Mesothelial cell of epicardium (in vitro differentiated cells): ENCODE measurements at regions not wholly inside any gene's neighbourhood (a gene's known extent, or its start where the extent isn't known, plus 50 kb on each side); places are given as distances from the start of the nearest gene placed in this dataset.

Experiments
- DNase-seq, 2 experiments: peaks; one replicate each; pipeline ENCODE4 v3.0.0; 2021; ENCODE audit warnings: low spot score in 2 of 2; ENCODE audit not compliant: unreplicated experiment in 2 of 2
- H3K27ac Mint-ChIP-seq: 2 replicates; pipeline ENCODE4 v1.8.0; 2021; ENCODE audit warnings: mixed read lengths
- H3K27me3 Mint-ChIP-seq: 2 replicates; pipeline ENCODE4 v1.8.0; 2021; ENCODE audit warnings: low read depth, mixed read lengths
- H3K36me3 Mint-ChIP-seq: 2 replicates; pipeline ENCODE4 v1.8.0; 2021; ENCODE audit warnings: mixed read lengths
- H3K4me1 Mint-ChIP-seq: 2 replicates; pipeline ENCODE4 v1.8.0; 2021; ENCODE audit warnings: mixed read lengths
- H3K4me3 Mint-ChIP-seq: 2 replicates; pipeline ENCODE4 v1.8.0; 2021; ENCODE audit warnings: mild to moderate bottlenecking, moderate library complexity, mixed read lengths
- H3K9me3 Mint-ChIP-seq: 2 replicates; pipeline ENCODE4 v1.8.0; 2021; ENCODE audit warnings: mixed read lengths
- TF ChIP-seq, protein P1 (sequence below): fragments of 200-600 bp; sonication (generic); IDR thresholded peaks from one replicate; pipeline ENCODE4 v1.5.0; 2021; ENCODE audit warnings: antibody characterized with exemption; ENCODE audit not compliant: unreplicated experiment

DNA sequence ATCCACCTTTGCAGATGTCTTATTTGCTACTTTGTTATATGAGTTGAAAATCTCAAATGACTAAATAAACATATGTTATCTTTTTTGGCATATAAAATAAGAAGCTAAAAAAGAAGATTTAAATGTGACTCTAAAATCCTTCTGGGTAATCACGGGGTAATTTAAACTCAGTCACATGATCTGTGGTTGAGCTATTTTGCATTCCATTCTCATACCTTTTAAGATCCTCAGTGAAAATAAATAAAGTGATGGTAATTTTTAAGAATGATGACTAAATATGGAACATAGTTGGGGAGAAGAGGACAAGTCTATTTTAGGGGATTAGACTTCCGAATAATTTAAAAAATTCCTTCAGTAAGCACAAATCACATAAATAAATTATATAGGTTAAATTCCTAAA is 1076.8 kb downstream of the TUSC7 start:
- Mint-ChIP-seq H3K27ac (no peak overlapping the region), H3K4me3 (no peak overlapping the region), H3K27me3 (no peaks in the 10 kb centered on the region), H3K9me3 (peaks cover under 1% of the 10 kb centered on the region), H3K4me1 (peaks cover 31% of the 10 kb centered on the region), H3K36me3 (peaks cover 1% of the 10 kb centered on the region)
- DNase-seq = no peak
- TF ChIP-seq, protein P1, sequence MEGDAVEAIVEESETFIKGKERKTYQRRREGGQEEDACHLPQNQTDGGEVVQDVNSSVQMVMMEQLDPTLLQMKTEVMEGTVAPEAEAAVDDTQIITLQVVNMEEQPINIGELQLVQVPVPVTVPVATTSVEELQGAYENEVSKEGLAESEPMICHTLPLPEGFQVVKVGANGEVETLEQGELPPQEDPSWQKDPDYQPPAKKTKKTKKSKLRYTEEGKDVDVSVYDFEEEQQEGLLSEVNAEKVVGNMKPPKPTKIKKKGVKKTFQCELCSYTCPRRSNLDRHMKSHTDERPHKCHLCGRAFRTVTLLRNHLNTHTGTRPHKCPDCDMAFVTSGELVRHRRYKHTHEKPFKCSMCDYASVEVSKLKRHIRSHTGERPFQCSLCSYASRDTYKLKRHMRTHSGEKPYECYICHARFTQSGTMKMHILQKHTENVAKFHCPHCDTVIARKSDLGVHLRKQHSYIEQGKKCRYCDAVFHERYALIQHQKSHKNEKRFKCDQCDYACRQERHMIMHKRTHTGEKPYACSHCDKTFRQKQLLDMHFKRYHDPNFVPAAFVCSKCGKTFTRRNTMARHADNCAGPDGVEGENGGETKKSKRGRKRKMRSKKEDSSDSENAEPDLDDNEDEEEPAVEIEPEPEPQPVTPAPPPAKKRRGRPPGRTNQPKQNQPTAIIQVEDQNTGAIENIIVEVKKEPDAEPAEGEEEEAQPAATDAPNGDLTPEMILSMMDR = no peak

DNA sequence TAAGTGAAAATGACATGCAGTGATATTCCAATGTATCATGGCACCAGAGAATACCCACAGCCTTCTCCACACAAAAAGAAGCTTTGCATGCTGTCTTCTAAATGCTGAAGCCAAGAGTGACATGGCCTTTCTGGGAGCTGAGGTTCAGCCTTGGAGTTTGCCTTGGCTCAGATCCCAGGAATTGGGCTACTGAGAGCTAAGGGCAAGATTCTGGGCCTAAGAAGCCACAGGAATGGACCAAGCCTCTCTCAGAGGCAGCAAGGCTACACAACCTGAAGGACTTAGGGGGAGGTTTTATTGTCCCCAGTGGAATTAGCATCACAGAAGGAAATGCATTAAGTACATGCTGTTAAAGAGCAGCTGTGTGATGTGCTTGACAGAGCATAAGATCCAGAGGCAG is 1078.5 kb downstream of the TUSC7 start:
- no peaks in the 10 kb centered on the region for H3K9me3 Mint-ChIP-seq
- H3K4me1 Mint-ChIP-seq = peaks cover 31% of the 10 kb centered on the region
- H3K36me3 Mint-ChIP-seq = peaks cover 1% of the 10 kb centered on the region
- TF ChIP-seq, protein P1 = no peak
- H3K27me3 Mint-ChIP-seq = no peaks in the 10 kb centered on the region
- no peak overlapping the region for H3K27ac Mint-ChIP-seq
- H3K4me3 Mint-ChIP-seq = no peak overlapping the region
- DNase-seq = no peak

DNA sequence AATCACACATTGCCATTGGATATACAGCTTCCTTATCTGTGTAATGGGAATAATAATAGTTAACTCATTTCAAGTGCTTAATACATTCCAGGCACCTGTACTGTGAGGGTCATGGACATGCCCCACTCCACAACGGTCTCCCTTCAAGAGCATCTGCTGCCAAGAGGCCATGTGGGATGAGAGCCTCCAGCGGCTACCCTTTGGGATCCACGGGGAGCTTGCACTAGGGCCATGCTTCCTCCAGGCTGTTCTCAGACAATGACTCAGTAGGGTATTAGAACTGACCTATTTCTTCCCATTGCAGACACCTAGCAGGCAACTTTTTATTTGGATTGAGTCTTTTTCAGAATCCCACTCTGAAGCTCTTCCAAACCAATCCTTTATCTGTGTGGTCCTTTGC is 1078.9 kb downstream of the TUSC7 start:
- Mint-ChIP-seq H3K4me3 (no peak overlapping the region), H3K4me1 (peaks cover 31% of the 10 kb centered on the region), H3K27me3 (no peaks in the 10 kb centered on the region), H3K36me3 (no peaks in the 10 kb centered on the region), H3K27ac (no peak overlapping the region), H3K9me3 (no peaks in the 10 kb centered on the region)
- no peak for DNase-seq
- TF ChIP-seq, protein P1 = no peak

DNA sequence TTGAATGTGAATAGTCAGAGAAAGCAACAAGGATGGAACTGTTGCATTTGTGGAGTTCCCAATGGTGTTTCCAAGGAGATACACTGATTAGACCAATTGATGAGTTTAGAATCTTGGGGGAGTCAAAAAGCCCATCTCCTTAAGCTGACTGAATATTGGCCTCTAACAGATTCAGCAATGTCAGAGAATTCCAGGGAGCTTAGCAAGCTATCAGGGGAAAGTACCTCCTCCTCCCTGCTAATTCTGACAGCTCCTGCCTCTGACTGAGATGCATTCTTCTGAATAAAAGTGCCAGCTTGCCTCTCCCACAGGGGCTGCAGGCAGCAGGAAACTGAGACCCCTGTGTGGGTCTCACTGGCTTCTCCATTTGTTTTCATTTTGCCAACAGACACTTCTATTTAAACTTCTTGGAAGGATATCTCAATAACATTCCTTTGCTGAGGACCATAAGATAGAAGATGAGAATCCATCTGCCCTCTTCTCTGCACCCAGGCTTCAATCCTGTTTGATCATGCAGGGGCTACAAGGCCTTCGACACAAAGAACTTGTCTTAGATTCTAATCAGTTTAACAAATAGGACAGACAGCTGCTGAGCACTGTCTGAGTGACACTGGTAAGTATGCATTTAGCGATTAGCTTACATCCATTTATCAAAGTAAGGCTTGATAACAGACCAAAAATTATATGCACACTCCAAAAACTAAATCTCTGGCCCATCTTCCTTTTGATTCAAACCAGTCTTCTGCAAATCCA is 1080.8 kb downstream of the TUSC7 start:
- no peak overlapping the region for H3K4me3 Mint-ChIP-seq
- DNase-seq = no peak
- no peaks in the 10 kb centered on the region for H3K9me3 Mint-ChIP-seq
- H3K27me3 Mint-ChIP-seq = no peaks in the 10 kb centered on the region
- H3K4me1 Mint-ChIP-seq = peaks cover 34% of the 10 kb centered on the region
- H3K27ac Mint-ChIP-seq = peak overlapping the region; percentile 37
- TF ChIP-seq, protein P1 = no peak
- H3K36me3 Mint-ChIP-seq = no peaks in the 10 kb centered on the region

DNA sequence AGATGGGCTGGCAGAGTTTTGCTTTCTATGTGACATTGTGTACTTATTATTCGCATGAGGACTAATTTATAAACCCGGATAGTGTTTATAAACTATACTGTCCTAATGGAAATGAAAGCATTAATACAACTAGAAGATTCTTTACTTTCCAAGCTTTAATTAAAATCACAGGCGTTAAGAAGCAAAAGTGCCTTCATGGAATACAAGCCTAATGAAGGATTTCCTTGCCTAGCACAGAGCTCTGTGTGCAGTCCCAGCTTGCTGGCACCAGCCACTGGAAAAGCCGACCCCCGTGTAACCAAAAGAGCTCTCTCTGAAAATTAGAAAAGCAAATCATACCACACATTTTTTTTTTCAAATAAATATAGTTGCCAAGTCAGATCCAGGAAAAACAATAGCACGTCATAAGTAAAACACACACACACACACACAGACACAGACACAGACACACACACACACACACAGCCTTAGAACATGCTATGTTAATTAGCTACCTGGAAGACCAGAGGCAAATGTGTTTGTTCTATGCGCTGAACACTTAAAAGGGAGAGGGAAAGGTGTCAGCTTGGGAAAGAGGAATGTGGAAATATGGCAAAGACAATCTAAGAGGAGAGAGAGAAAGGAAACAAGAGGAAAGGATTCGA is 1084.2 kb downstream of the TUSC7 start:
- Mint-ChIP-seq H3K36me3 (no peaks in the 10 kb centered on the region), H3K4me3 (no peak overlapping the region), H3K9me3 (no peaks in the 10 kb centered on the region), H3K4me1 (peaks cover 26% of the 10 kb centered on the region), H3K27ac (no peak overlapping the region), H3K27me3 (no peaks in the 10 kb centered on the region)
- DNase-seq = no peak
- TF ChIP-seq, protein P1 = no peak
